IMR-90 (cell line): ENCODE measurements at regions not wholly inside any gene's neighbourhood (a gene's known extent, or its start where the extent isn't known, plus 50 kb on each side); places are given as distances from the start of the nearest gene placed in this dataset.

Experiments
- ATAC-seq: fragments of 200-7000 bp; cut with Tn5 transposase; 2 replicates; pipeline ENCODE4 v1.9.1; 2020; ENCODE audit warnings: low read depth, mild to moderate bottlenecking, moderate library complexity
- BruUV-seq: library from RNA; stranded (reverse); fragments of 400-500 nt; replicated peaks from 2 replicates; lab custom pipeline; 2021; lab: Mats Ljungman, UMichigan
- CTCF ChIA-PET: fragments of 300-600 bp; formaldehyde crosslinking; extraction: SDS; loops from one replicate; lab custom pipeline; 2021; ENCODE audit warnings: antibody characterized with exemption; lab: Yijun Ruan, JAX
- POLR2A ChIA-PET: fragments of 300-600 bp; sonication (Branson Sonifier 250); formaldehyde crosslinking; loops from one replicate; lab custom pipeline; 2022; ENCODE audit warnings: antibody characterized with exemption; ENCODE audit not compliant: unreplicated experiment; lab: Charles Lee
- DNase-seq: peaks from one replicate; pipeline ENCODE4 v3.0.0; 2013
- H2AFZ ChIP-seq: replicated peaks from 2 replicates; pipeline ENCODE3; 2013; ENCODE audit warnings: low read length, mild to moderate bottlenecking; ENCODE audit not compliant: poor library complexity
- H2AK5ac ChIP-seq: 2 replicates; pipeline ENCODE4 v1.6.1; 2013; ENCODE audit warnings: low read depth, low read length, inconsistent platforms
- H2AK9ac ChIP-seq: replicated peaks from 2 replicates; pipeline ENCODE3; 2013; ENCODE audit warnings: mild to moderate bottlenecking, low read depth, low read length, moderate library complexity; ENCODE audit not compliant: poor library complexity
- H2BK120ac ChIP-seq: 2 replicates; pipeline ENCODE4 v1.6.1; 2013; ENCODE audit warnings: low read depth, low read length, inconsistent platforms
- H2BK15ac ChIP-seq: 3 replicates; pipeline ENCODE4 v1.6.1; 2013; ENCODE audit warnings: low read depth, low read length, inconsistent platforms
- H2BK20ac ChIP-seq: 2 replicates; pipeline ENCODE4 v1.6.1; 2013; ENCODE audit warnings: low read depth, mild to moderate bottlenecking, inconsistent platforms, low read length, moderate library complexity
- H2BK5ac ChIP-seq: 2 replicates; pipeline ENCODE4 v1.6.1; 2013; ENCODE audit warnings: mild to moderate bottlenecking, low read depth, low read length, inconsistent platforms; ENCODE audit not compliant: poor library complexity, severe bottlenecking
- H3K14ac ChIP-seq: replicated peaks from 2 replicates; pipeline ENCODE4 v1.6.1; 2013; ENCODE audit warnings: low read depth, low read length, inconsistent platforms
- H3K18ac ChIP-seq: 2 replicates; pipeline ENCODE4 v1.6.1; 2013; ENCODE audit warnings: low read depth, low read length, control low read depth
- H3K23ac ChIP-seq: 2 replicates; pipeline ENCODE4 v1.6.1; 2013; ENCODE audit warnings: low read depth, low read length, inconsistent platforms
- H3K27ac ChIP-seq: 2 replicates; pipeline ENCODE4 v1.5.1; 2013; ENCODE audit warnings: mild to moderate bottlenecking, control low read depth, low read length; ENCODE audit not compliant: insufficient read depth
- H3K27me3 ChIP-seq: 2 replicates; pipeline ENCODE4 v1.6.1; 2013; ENCODE audit warnings: low read length; ENCODE audit not compliant: control insufficient read depth, insufficient read depth
- H3K36me3 ChIP-seq: 2 replicates; pipeline ENCODE4 v1.6.1; 2013; ENCODE audit warnings: low read length, mixed read lengths; ENCODE audit not compliant: control insufficient read depth, insufficient read depth
- H3K4ac ChIP-seq: 2 replicates; pipeline ENCODE4 v1.6.1; 2013; ENCODE audit warnings: low read depth, low read length, inconsistent platforms
- H3K4me1 ChIP-seq: 2 replicates; pipeline ENCODE4 v1.6.1; 2013; ENCODE audit warnings: low read length, mixed read lengths; ENCODE audit not compliant: control insufficient read depth, insufficient read depth
- H3K4me2 ChIP-seq: 2 replicates; pipeline ENCODE4 v1.6.1; 2013; ENCODE audit warnings: low read depth, mild to moderate bottlenecking, control low read depth, low read length, moderate library complexity
- H3K4me3 ChIP-seq: 2 replicates; pipeline ENCODE4 v1.5.1; 2013; ENCODE audit warnings: low read depth, mild to moderate bottlenecking, control low read depth, low read length, moderate library complexity; ENCODE audit not compliant: insufficient read depth
- H3K56ac ChIP-seq: 2 replicates; pipeline ENCODE4 v1.6.1; 2013; ENCODE audit warnings: low read length, inconsistent platforms; ENCODE audit not compliant: insufficient read depth; ENCODE audit errors: extremely low read depth
- H3K79me1 ChIP-seq, 2 experiments: 2 replicates each; pipeline ENCODE4 v1.6.1; 2013; ENCODE audit warnings: low read length in 2 of 2, inconsistent platforms in 1 of 2, low read depth in 1 of 2
- H3K9ac ChIP-seq: 2 replicates; pipeline ENCODE4 v1.6.1; 2013; ENCODE audit warnings: low read depth, low read length, control low read depth
- H3K9me1 ChIP-seq: 2 replicates; pipeline ENCODE4 v1.6.1; 2013; ENCODE audit warnings: low read length, inconsistent platforms; ENCODE audit not compliant: insufficient read depth
- H3K9me3 ChIP-seq: 2 replicates; pipeline ENCODE4 v1.6.1; 2013; ENCODE audit warnings: low read length; ENCODE audit not compliant: control insufficient read depth, insufficient read depth
- H4K20me1 ChIP-seq: 2 replicates; pipeline ENCODE4 v1.6.1; 2013; ENCODE audit warnings: low read length, inconsistent platforms; ENCODE audit not compliant: insufficient read depth
- H4K5ac ChIP-seq: 2 replicates; pipeline ENCODE4 v1.6.1; 2013; ENCODE audit warnings: mild to moderate bottlenecking, low read depth, low read length, control low read depth
- H4K8ac ChIP-seq, 2 experiments: 2 replicates each; pipeline ENCODE4 v1.6.1; 2013; ENCODE audit warnings: low read depth in 2 of 2, low read length in 2 of 2, control low read depth in 1 of 2, inconsistent platforms in 1 of 2
- H4K91ac ChIP-seq: 2 replicates; pipeline ENCODE4 v1.6.1; 2013; ENCODE audit warnings: low read depth, low read length, inconsistent platforms; ENCODE audit not compliant: insufficient read depth
- CHD1 ChIP-seq: IDR thresholded peaks from 2 replicates; pipeline ENCODE4 v1.6.1; 2012; ENCODE audit warnings: low read depth, low read length, improper control_type of control experiment
- CTCF ChIP-seq: conservative IDR thresholded peaks from 2 replicates; pipeline ENCODE4 v1.5.1; 2012; ENCODE audit warnings: mild to moderate bottlenecking, low read depth, low read length, improper control_type of control experiment
- NFE2L2 ChIP-seq: fragments of 150-350 bp; IDR thresholded peaks from 2 replicates; pipeline ENCODE4 v1.6.1; 2016; ENCODE audit warnings: low read depth, mild to moderate bottlenecking, low read length
- SMC3 ChIP-seq: fragments of 150-350 bp; IDR thresholded peaks from 2 replicates; pipeline ENCODE4 v1.6.1; 2016; ENCODE audit warnings: low read depth, mild to moderate bottlenecking, antibody characterized with exemption, low read length, moderate library complexity
- WGBS, 2 experiments: methylation state at CpG; one replicate each; pipeline versions ENCODE4 v1.1.5 to v1.1.7; 2013; ENCODE audit warnings: missing lambda C conversion rate in 2 of 2; ENCODE audit not compliant: insufficient read length in 1 of 2; ENCODE audit errors: extremely low coverage in 2 of 2; 5-methylcytosine and 5-hydroxymethylcytosine counted together
- dilution Hi-C: fragments of 300-500 bp; cut with HindIII; formaldehyde crosslinking; loops from one replicate; pipeline ENCODE4 v1.14.3; 2018; ENCODE audit warnings: low sequenced_read_pairs; ENCODE audit not compliant: unreplicated experiment
- in situ Hi-C: fragments of 300-500 bp; cut with MboI; formaldehyde crosslinking; loops from 3 replicates; pipeline ENCODE4 v1.14.3; 2019; ENCODE audit warnings: low sequenced_read_pairs, inconsistent platforms, mixed read lengths
- intact Hi-C: fragments of 100-400 bp; cut with micrococcal nuclease; formaldehyde crosslinking; loops from 2 replicates; pipeline ENCODE4 v1.10.0; 2022

DNA sequence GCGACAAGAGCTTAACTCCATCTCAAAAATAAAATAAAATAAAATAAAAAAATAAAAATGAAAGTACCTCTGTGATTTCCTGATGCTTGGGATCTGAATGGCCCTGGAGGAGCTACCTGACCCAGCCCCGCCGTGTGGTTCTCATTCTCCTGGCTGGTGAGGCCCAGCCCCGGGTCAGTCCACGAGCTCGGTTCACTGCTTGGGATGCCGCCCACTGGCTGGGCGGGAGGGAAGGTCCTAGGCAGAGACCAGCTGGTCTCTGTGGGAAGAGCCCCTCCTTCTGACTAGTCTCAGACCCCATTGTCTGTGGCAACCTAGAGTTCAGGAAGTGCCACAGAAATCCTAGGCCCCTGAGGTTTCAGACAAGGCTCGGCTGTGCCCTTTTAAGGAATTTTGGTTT, 55.1 kb upstream of the DLGAP1 start:
- Histone ChIP-seq H2BK20ac (no peak overlapping the region), H2AK5ac (no peak overlapping the region), H3K4ac (no peak overlapping the region), H3K14ac (no peak overlapping the region), H3K9me3 (peaks cover 3% of the 10 kb centered on the region; the same call in 1 of the 2 replicates), H3K4me3 (no peak overlapping the region), H3K79me1 (no peaks in the 10 kb centered on the region), H2BK5ac (no peak overlapping the region), H3K23ac (no peak overlapping the region), H2AK9ac (no peak overlapping the region), H3K4me1 (no peaks in the 10 kb centered on the region), H3K27me3 (no peaks in the 10 kb centered on the region), H3K9ac (no peak overlapping the region), H4K20me1 (no peaks in the 10 kb centered on the region), H3K18ac (no peak overlapping the region), H3K9me1 (no peaks in the 10 kb centered on the region), H4K5ac (no peak overlapping the region), H4K8ac (no peak overlapping the region), H4K91ac (no peak overlapping the region), H3K27ac (no peak overlapping the region), H2AFZ (no peak overlapping the region), H2BK15ac (no peak overlapping the region), H2BK120ac (no peak overlapping the region), H3K56ac (no peak overlapping the region), H3K4me2 (no peak overlapping the region), H3K36me3 (no peaks in the 10 kb centered on the region)
- BruUV-seq, result no TSS peak
- in situ Hi-C loops, result no loop called here
- intact Hi-C loops, result no loop called here
- CTCF ChIA-PET, result interaction anchor here (0.6 kb wide), 1 partner anchor 365 kb away, joined by 4 read pairs; no protein-coding TSS in a partner anchor
- POLR2A ChIA-PET, result no interaction called here
- dilution Hi-C loops, result no loop called here
- DNase-seq (no peak), ATAC-seq (no peak)
- no CpG with 5 or more reads among the region's 9 CpGs for WGBS, 2 experiments
- TF ChIP-seq NFE2L2 (no peak), CTCF (no peak), CHD1 (no peak), SMC3 (no peak)
